Thyroid gland (tissue), 4 donors: ENCODE measurements at regions not wholly inside any gene's neighbourhood (a gene's known extent, or its start where the extent isn't known, plus 50 kb on each side); places are given as distances from the start of the nearest gene placed in this dataset.

Source experiments
- POLR2A ChIP-seq, 2 donors: fragments of 450-650 bp; IDR thresholded peaks; one replicate each; pipeline ENCODE4 v1.6.1; 2017; ENCODE audit warnings: antibody characterized with exemption in 2 of 2, mild to moderate bottlenecking in 2 of 2, moderate library complexity in 1 of 2
- TF ChIP-seq, protein P1 (sequence below), 6 experiments: fragments of 200-600 bp in 3 of 6; fragments of 450-650 bp in 3 of 6; sonication (generic) in 3 of 6; IDR thresholded peaks; one replicate each; pipeline ENCODE4 v1.5.1; 2016 to 2019; ENCODE audit warnings: antibody characterized with exemption in 6 of 6, mild to moderate bottlenecking in 2 of 6, inconsistent platforms in 1 of 6, moderate library complexity in 1 of 6

DNA sequence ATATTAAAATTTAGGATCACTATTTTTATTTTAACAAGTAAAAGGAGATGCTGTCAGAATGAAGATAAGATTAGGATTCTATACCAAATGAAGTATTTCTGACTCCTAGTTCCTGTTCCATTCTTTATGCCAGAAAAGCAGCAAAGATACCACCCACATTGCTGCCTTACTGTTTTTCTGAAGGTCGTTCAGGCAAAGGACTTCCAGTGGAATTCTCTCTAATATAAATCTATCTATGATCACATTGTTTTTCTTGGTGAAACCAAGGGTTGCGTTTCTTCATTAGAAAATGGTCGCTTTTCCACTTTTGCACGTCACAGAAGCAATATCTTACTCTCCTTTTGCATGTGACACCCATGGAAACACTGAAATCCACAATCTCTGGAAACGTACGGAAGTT, 594.8 kb upstream of the ADGRL2 start:
- TF ChIP-seq POLR2A (IDR thresholded peaks at IDR 0.05): no peak
- TF ChIP-seq, protein P1, sequence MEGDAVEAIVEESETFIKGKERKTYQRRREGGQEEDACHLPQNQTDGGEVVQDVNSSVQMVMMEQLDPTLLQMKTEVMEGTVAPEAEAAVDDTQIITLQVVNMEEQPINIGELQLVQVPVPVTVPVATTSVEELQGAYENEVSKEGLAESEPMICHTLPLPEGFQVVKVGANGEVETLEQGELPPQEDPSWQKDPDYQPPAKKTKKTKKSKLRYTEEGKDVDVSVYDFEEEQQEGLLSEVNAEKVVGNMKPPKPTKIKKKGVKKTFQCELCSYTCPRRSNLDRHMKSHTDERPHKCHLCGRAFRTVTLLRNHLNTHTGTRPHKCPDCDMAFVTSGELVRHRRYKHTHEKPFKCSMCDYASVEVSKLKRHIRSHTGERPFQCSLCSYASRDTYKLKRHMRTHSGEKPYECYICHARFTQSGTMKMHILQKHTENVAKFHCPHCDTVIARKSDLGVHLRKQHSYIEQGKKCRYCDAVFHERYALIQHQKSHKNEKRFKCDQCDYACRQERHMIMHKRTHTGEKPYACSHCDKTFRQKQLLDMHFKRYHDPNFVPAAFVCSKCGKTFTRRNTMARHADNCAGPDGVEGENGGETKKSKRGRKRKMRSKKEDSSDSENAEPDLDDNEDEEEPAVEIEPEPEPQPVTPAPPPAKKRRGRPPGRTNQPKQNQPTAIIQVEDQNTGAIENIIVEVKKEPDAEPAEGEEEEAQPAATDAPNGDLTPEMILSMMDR (IDR thresholded peaks at IDR 0.05): no peak
